Testis (tissue), 2 donors: ENCODE measurements at regions not wholly inside any gene's neighbourhood (a gene's known extent, or its start where the extent isn't known, plus 50 kb on each side); places are given as distances from the start of the nearest gene placed in this dataset.

Experiments used
- CTCF ChIP-seq, 3 experiments: fragments of 450-650 bp in 2 of 3; fragments of 200-600 bp in 1 of 3; sonication (generic) in 1 of 3; IDR thresholded peaks; one replicate each; pipeline ENCODE4 v1.5.1; 2016 to 2019; ENCODE audit warnings: antibody characterized with exemption in 3 of 3, mild to moderate bottlenecking in 2 of 3, moderate library complexity in 1 of 3
- POLR2A ChIP-seq: fragments of 450-650 bp; IDR thresholded peaks from one replicate; pipeline ENCODE4 v1.6.1; 2017; ENCODE audit warnings: antibody characterized with exemption, mild to moderate bottlenecking, moderate library complexity

- TF ChIP-seq CTCF (IDR thresholded peaks at IDR 0.05) (no peak), POLR2A (no peak)
Observed at GRCh38 chr1:38454749-38455441, 404.7 kb downstream of the RRAGC start.
